Neural progenitor cell (in vitro differentiated cells): ENCODE measurements at regions not wholly inside any gene's neighbourhood (a gene's known extent, or its start where the extent isn't known, plus 50 kb on each side); places are given as distances from the start of the nearest gene placed in this dataset.

ENCODE experiments used
- DNase-seq: peaks from one replicate; pipeline ENCODE4 v3.0.0-alpha.2; 2016; ENCODE audit warnings: low spot score
- H2AFZ ChIP-seq: fragments of 200-600 bp; sonication (generic); replicated peaks from 2 replicates; pipeline ENCODE4 v1.6.1; 2016; ENCODE audit warnings: antibody characterized with exemption
- H3F3A ChIP-seq: fragments of 200-600 bp; sonication (generic); 2 replicates; pipeline ENCODE4 v1.6.1; 2016; ENCODE audit warnings: antibody characterized with exemption, low read depth
- H3K27ac ChIP-seq: fragments of 200-600 bp; sonication (generic); 2 replicates; pipeline ENCODE4 v1.5.1; 2016; ENCODE audit warnings: mild to moderate bottlenecking
- H3K27me3 ChIP-seq: fragments of 200-600 bp; sonication (generic); 2 replicates; pipeline ENCODE4 v1.6.1; 2016; ENCODE audit warnings: mild to moderate bottlenecking, moderate library complexity
- H3K36me3 ChIP-seq: fragments of 200-600 bp; sonication (generic); 2 replicates; pipeline ENCODE4 v1.5.1; 2016
- H3K4me1 ChIP-seq: fragments of 200-600 bp; sonication (generic); 2 replicates; pipeline ENCODE4 v1.6.1; 2016; ENCODE audit warnings: mixed run types
- H3K4me2 ChIP-seq: fragments of 200-600 bp; sonication (generic); 2 replicates; pipeline ENCODE4 v1.6.1; 2016
- H3K4me3 ChIP-seq: fragments of 200-600 bp; sonication (generic); 2 replicates; pipeline ENCODE4 v1.5.1; 2016
- H3K79me2 ChIP-seq: fragments of 200-600 bp; sonication (generic); 2 replicates; pipeline ENCODE4 v1.6.1; 2016; ENCODE audit warnings: low read depth
- H3K9ac ChIP-seq: fragments of 200-600 bp; sonication (generic); 2 replicates; pipeline ENCODE4 v1.6.1; 2016
- H3K9me3 ChIP-seq: fragments of 200-600 bp; sonication (generic); 2 replicates; pipeline ENCODE4 v1.5.1; 2016; ENCODE audit warnings: low read depth
- H4K20me1 ChIP-seq: fragments of 200-600 bp; sonication (generic); 2 replicates; pipeline ENCODE4 v1.6.1; 2016; ENCODE audit warnings: low read depth
- H3K27ac Mint-ChIP-seq: 3 replicates; pipeline ENCODE4 v1.8.0; 2021; ENCODE audit warnings: mixed read lengths
- H3K27me3 Mint-ChIP-seq: 2 replicates; pipeline ENCODE4 v1.8.0; 2022; ENCODE audit warnings: low read depth, mild to moderate bottlenecking, inconsistent platforms, moderate library complexity, mixed read lengths; ENCODE audit not compliant: insufficient read depth
- H3K36me3 Mint-ChIP-seq: 3 replicates; pipeline ENCODE4 v1.8.0; 2021; ENCODE audit warnings: mixed read lengths
- H3K4me1 Mint-ChIP-seq: 3 replicates; pipeline ENCODE4 v1.8.0; 2021; ENCODE audit warnings: mixed read lengths
- H3K4me3 Mint-ChIP-seq: 3 replicates; pipeline ENCODE4 v1.8.0; 2021; ENCODE audit warnings: mild to moderate bottlenecking, moderate library complexity, mixed read lengths
- H3K9me3 Mint-ChIP-seq: 3 replicates; pipeline ENCODE4 v1.8.0; 2020; ENCODE audit warnings: mixed read lengths
- CTCF ChIP-seq: fragments of 200-600 bp; sonication (generic); IDR thresholded peaks from 2 replicates; pipeline ENCODE4 v1.5.1; 2017; ENCODE audit warnings: antibody characterized with exemption, mild to moderate bottlenecking
- EZH2 ChIP-seq: fragments of 200-600 bp; sonication (generic); IDR thresholded peaks from 2 replicates; pipeline ENCODE4 v1.6.1; 2017; ENCODE audit warnings: antibody characterized with exemption, mild to moderate bottlenecking, moderate library complexity
- EZH2phosphoT487 ChIP-seq: fragments of 200-600 bp; sonication (generic); IDR thresholded peaks from 2 replicates; pipeline ENCODE4 v1.6.1; 2017; ENCODE audit warnings: antibody characterized with exemption

GRCh38 chr6:18835976-18836375 is 448.8 kb downstream of the RNF144B start:
- Mint-ChIP-seq H3K4me1 (no peaks in the 10 kb centered on the region), H3K4me3 (no peak overlapping the region)

DNA sequence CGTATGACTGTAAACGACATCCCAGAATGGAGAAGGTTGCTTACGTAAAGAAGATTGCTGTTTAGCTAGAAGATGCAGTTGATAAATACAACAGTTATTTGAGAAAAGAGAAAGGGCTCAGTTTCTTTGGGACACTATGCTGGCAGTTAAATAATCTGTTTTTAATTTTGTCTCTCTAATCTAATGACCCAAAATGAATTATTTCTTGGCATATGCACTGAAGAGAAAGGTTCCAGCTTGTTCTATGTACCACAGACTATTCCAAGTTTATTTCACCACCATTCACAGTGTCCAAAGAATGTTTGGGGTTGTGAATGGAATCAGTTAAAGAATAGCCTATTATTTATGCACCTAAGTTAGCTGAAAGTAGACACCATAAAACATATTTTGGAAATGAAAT is 449.9 kb downstream of the RNF144B start:
- H3K9me3 ChIP-seq: no peaks in the 10 kb centered on the region
- no peaks in the 10 kb centered on the region for H3K36me3 Mint-ChIP-seq
- H3K27ac Mint-ChIP-seq: no peak overlapping the region
- TF ChIP-seq EZH2phosphoT487 (no peak), CTCF (no peak), EZH2 (no peak)
- H3K4me2 ChIP-seq: no peak overlapping the region
- no peaks in the 10 kb centered on the region for H3K4me1 Mint-ChIP-seq
- H3K27me3 ChIP-seq: no peaks in the 10 kb centered on the region
- H3K27me3 Mint-ChIP-seq: no peaks in the 10 kb centered on the region
- no peaks in the 10 kb centered on the region for H4K20me1 ChIP-seq
- no peaks in the 10 kb centered on the region for H3K36me3 ChIP-seq
- no peaks in the 10 kb centered on the region for H3K9me3 Mint-ChIP-seq
- H3K4me1 ChIP-seq: no peaks in the 10 kb centered on the region
- H3F3A ChIP-seq: no peaks in the 10 kb centered on the region
- no peak for DNase-seq
- H2AFZ ChIP-seq: no peak overlapping the region
- H3K27ac ChIP-seq: no peak overlapping the region
- no peak overlapping the region for H3K9ac ChIP-seq
- H3K4me3 ChIP-seq: no peak overlapping the region
- no peaks in the 10 kb centered on the region for H3K79me2 ChIP-seq
- H3K4me3 Mint-ChIP-seq: no peak overlapping the region

More at GRCh38 chr6:18835976-18836375, 448.8 kb downstream of the RNF144B start:
- Mint-ChIP-seq H3K27ac (no peak overlapping the region), H3K9me3 (no peaks in the 10 kb centered on the region), H3K27me3 (no peaks in the 10 kb centered on the region), H3K36me3 (no peaks in the 10 kb centered on the region)
- TF ChIP-seq EZH2: no peak
- TF ChIP-seq CTCF: no peak
- no peak for TF ChIP-seq EZH2phosphoT487
- no peaks in the 10 kb centered on the region for H3K9me3 ChIP-seq
- no peak for DNase-seq
- no peak overlapping the region for H3K9ac ChIP-seq
- H3F3A ChIP-seq: no peaks in the 10 kb centered on the region
- no peaks in the 10 kb centered on the region for H3K4me1 ChIP-seq
- H3K36me3 ChIP-seq: no peaks in the 10 kb centered on the region
- H2AFZ ChIP-seq: no peak overlapping the region
- no peak overlapping the region for H3K4me3 ChIP-seq
- H3K27ac ChIP-seq: no peak overlapping the region
- no peaks in the 10 kb centered on the region for H3K79me2 ChIP-seq
- H3K4me2 ChIP-seq: no peak overlapping the region
- no peaks in the 10 kb centered on the region for H3K27me3 ChIP-seq
- H4K20me1 ChIP-seq: no peaks in the 10 kb centered on the region

- Mint-ChIP-seq H3K4me3 (no peak overlapping the region), H3K4me1 (no peaks in the 10 kb centered on the region), H3K9me3 (no peaks in the 10 kb centered on the region), H3K27ac (no peak overlapping the region), H3K27me3 (no peaks in the 10 kb centered on the region), H3K36me3 (no peaks in the 10 kb centered on the region)
- no peaks in the 10 kb centered on the region for H3K4me1 ChIP-seq
- no peaks in the 10 kb centered on the region for H3K36me3 ChIP-seq
- no peak overlapping the region for H3K4me2 ChIP-seq
- H3F3A ChIP-seq: no peaks in the 10 kb centered on the region
- H3K4me3 ChIP-seq: no peak overlapping the region
- no peaks in the 10 kb centered on the region for H3K9me3 ChIP-seq
- H3K79me2 ChIP-seq: no peaks in the 10 kb centered on the region
- H3K27ac ChIP-seq: no peak overlapping the region
- no peaks in the 10 kb centered on the region for H4K20me1 ChIP-seq
- no peak overlapping the region for H3K9ac ChIP-seq
- no peaks in the 10 kb centered on the region for H3K27me3 ChIP-seq
- H2AFZ ChIP-seq: no peak overlapping the region
- TF ChIP-seq EZH2: no peak
- no peak for TF ChIP-seq CTCF
- TF ChIP-seq EZH2phosphoT487: no peak
- no peak for DNase-seq
Observed at GRCh38 chr6:18842534-18842933, 455.4 kb downstream of the RNF144B start.

- Histone ChIP-seq H3K4me3 (no peak overlapping the region), H3K36me3 (no peaks in the 10 kb centered on the region)
Observed at GRCh38 chr6:18845896-18846295, 458.7 kb downstream of the RNF144B start.

More at GRCh38 chr6:18845896-18846295, 458.7 kb downstream of the RNF144B start:
- no peaks in the 10 kb centered on the region for H3K9me3 ChIP-seq
- H3K4me1 ChIP-seq: no peaks in the 10 kb centered on the region
- Mint-ChIP-seq H3K4me3 (no peak overlapping the region), H3K27me3 (no peaks in the 10 kb centered on the region), H3K4me1 (no peaks in the 10 kb centered on the region), H3K9me3 (no peaks in the 10 kb centered on the region), H3K27ac (no peak overlapping the region), H3K36me3 (no peaks in the 10 kb centered on the region)
- H3F3A ChIP-seq: no peaks in the 10 kb centered on the region
- H3K4me2 ChIP-seq: no peak overlapping the region
- no peak overlapping the region for H3K27ac ChIP-seq
- no peak overlapping the region for H3K9ac ChIP-seq
- no peaks in the 10 kb centered on the region for H3K27me3 ChIP-seq
- no peaks in the 10 kb centered on the region for H3K79me2 ChIP-seq
- no peak for DNase-seq
- H2AFZ ChIP-seq: no peak overlapping the region
- no peaks in the 10 kb centered on the region for H4K20me1 ChIP-seq
- TF ChIP-seq EZH2phosphoT487: no peak
- no peak for TF ChIP-seq CTCF
- no peak for TF ChIP-seq EZH2
